Left renal pelvis (tissue), 4 donors: ENCODE measurements at regions not wholly inside any gene's neighbourhood (a gene's known extent, or its start where the extent isn't known, plus 50 kb on each side); places are given as distances from the start of the nearest gene placed in this dataset.

Source experiments
- DNase-seq, 4 donors: peaks; one replicate each; pipeline ENCODE4 v3.0.0-alpha.2; 2013; ENCODE audit warnings: low read depth in 4 of 4, low spot score in 3 of 4

GRCh38 chr7:96495751-96496216, 173.9 kb upstream of the SLC25A13 start:
- DNase-seq = no peak

GRCh38 chr7:96486681-96487080, 164.8 kb upstream of the SLC25A13 start:
- no peak for DNase-seq

- no peak for DNase-seq
These were observed 162.9 kb upstream of the SLC25A13 start for GRCh38 chr7:96484845-96485244.

GRCh38 chr7:96484091-96484490, 162.2 kb upstream of the SLC25A13 start:
- no peak for DNase-seq

GRCh38 chr7:96481796-96482195, 159.9 kb upstream of the SLC25A13 start:
- DNase-seq = no peak

- no peak for DNase-seq
These were observed 157.2 kb upstream of the SLC25A13 start for GRCh38 chr7:96479015-96479645.

- DNase-seq = no peak
These were observed 149.7 kb upstream of the SLC25A13 start for GRCh38 chr7:96471606-96472005.

- DNase-seq = no peak
These were observed 130.2 kb upstream of the SLC25A13 start for GRCh38 chr7:96452146-96452545.

GRCh38 chr7:96449094-96449493, 127.2 kb upstream of the SLC25A13 start:
- no peak for DNase-seq

- DNase-seq = no peak
These were observed 125.3 kb upstream of the SLC25A13 start for GRCh38 chr7:96447109-96447645.

GRCh38 chr7:96441436-96442084, 119.7 kb upstream of the SLC25A13 start:
- no peak for DNase-seq

- DNase-seq = no peak
These were observed 118.4 kb upstream of the SLC25A13 start for GRCh38 chr7:96440328-96440727.

GRCh38 chr7:96436880-96437279, 115.0 kb upstream of the SLC25A13 start:
- DNase-seq = no peak

- no peak for DNase-seq
These were observed 108.5 kb upstream of the SLC25A13 start for GRCh38 chr7:96430356-96430755.

GRCh38 chr7:96427143-96427542, 105.2 kb upstream of the SLC25A13 start:
- no peak for DNase-seq

- DNase-seq = no peak
These were observed 104.8 kb upstream of the SLC25A13 start for GRCh38 chr7:96426685-96427084.

- DNase-seq = no peak
These were observed 104.1 kb upstream of the SLC25A13 start for GRCh38 chr7:96426027-96426426.

GRCh38 chr7:96424411-96424810, 102.5 kb upstream of the SLC25A13 start:
- DNase-seq = no peak

- no peak for DNase-seq
These were observed 100.5 kb upstream of the SLC25A13 start for GRCh38 chr7:96422388-96422787.

- no peak for DNase-seq
These were observed 96.7 kb upstream of the SLC25A13 start for GRCh38 chr7:96418581-96418980.

GRCh38 chr7:96417784-96418183, 95.9 kb upstream of the SLC25A13 start:
- no peak for DNase-seq

- DNase-seq = no peak
These were observed 94.7 kb upstream of the SLC25A13 start for GRCh38 chr7:96416599-96416998.
